Tibial nerve (tissue), 3 donors: ENCODE measurements at regions not wholly inside any gene's neighbourhood (a gene's known extent, or its start where the extent isn't known, plus 50 kb on each side); places are given as distances from the start of the nearest gene placed in this dataset.

ENCODE experiments used
- EP300 ChIP-seq, 2 donors: sonication (generic); formaldehyde crosslinking; IDR thresholded peaks; one replicate each; pipeline ENCODE4 v1.6.1; 2017; ENCODE audit warnings: antibody characterized with exemption in 2 of 2, mild to moderate bottlenecking in 1 of 2
- POLR2A ChIP-seq, 2 donors: fragments of 450-650 bp; IDR thresholded peaks; one replicate each; pipeline ENCODE4 v1.6.1; 2017; ENCODE audit warnings: antibody characterized with exemption in 2 of 2, mild to moderate bottlenecking in 2 of 2, moderate library complexity in 2 of 2

DNA sequence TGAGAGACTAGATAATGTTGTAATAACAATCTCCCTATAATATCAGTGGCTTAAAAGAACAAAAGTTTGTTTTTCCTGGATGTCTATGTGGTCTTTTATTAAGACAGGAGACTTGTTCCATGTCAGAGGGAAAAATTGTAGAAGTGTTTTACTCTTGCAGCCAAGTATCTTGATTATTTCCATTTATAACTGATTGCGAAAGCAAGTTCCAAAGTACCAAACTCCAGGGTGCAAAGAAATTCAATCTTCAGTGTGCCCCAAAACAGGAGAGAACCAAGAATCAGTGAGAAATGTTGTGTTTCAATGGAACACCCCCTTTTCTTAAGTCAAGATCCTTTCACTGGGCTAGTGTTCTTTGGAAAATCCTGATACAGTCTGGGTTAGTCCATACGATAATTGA is 624.4 kb upstream of the BCHE start:
- TF ChIP-seq POLR2A (IDR thresholded peaks at IDR 0.05) (no peak), EP300 (IDR thresholded peaks at IDR 0.05) (no peak)
